Mesendoderm (in vitro differentiated cells): ENCODE measurements at regions not wholly inside any gene's neighbourhood (a gene's known extent, or its start where the extent isn't known, plus 50 kb on each side); places are given as distances from the start of the nearest gene placed in this dataset.
A peak's percentile ranks its signal among the peaks of the same experiment; 100 is the strongest.

ENCODE experiments used
- DNase-seq: peaks from one replicate; pipeline ENCODE4 v3.0.0; 2013
- H2AK5ac ChIP-seq: 2 replicates; pipeline ENCODE4 v1.6.1; 2013; ENCODE audit warnings: low read length, inconsistent platforms
- H2BK120ac ChIP-seq: 2 replicates; pipeline ENCODE4 v1.6.1; 2013; ENCODE audit warnings: low read depth, mild to moderate bottlenecking, low read length, moderate library complexity, mixed read lengths
- H2BK15ac ChIP-seq: replicated peaks from 2 replicates; pipeline ENCODE4 v1.6.1; 2013; ENCODE audit warnings: low read depth, mild to moderate bottlenecking, moderate library complexity
- H2BK5ac ChIP-seq: 2 replicates; pipeline ENCODE4 v1.6.1; 2013; ENCODE audit warnings: low read length, inconsistent platforms
- H3K18ac ChIP-seq: 2 replicates; pipeline ENCODE4 v1.6.1; 2013; ENCODE audit warnings: mild to moderate bottlenecking, low read length, mixed read lengths
- H3K23ac ChIP-seq: one replicate; pipeline ENCODE4 v1.6.1; 2013; ENCODE audit warnings: low read length
- H3K27ac ChIP-seq: 2 replicates; pipeline ENCODE4 v1.5.1; 2013; ENCODE audit warnings: low read depth, mild to moderate bottlenecking, inconsistent platforms, low read length, moderate library complexity
- H3K27me3 ChIP-seq: 2 replicates; pipeline ENCODE4 v1.6.1; 2013; ENCODE audit warnings: low read length, control low read depth, mild to moderate bottlenecking, inconsistent platforms; ENCODE audit not compliant: insufficient read depth, poor library complexity
- H3K36me3 ChIP-seq: 2 replicates; pipeline ENCODE4 v1.6.1; 2013; ENCODE audit warnings: low read length, inconsistent platforms; ENCODE audit not compliant: control insufficient read depth, insufficient read depth
- H3K4ac ChIP-seq: one replicate; pipeline ENCODE4 v1.6.1; 2013; ENCODE audit warnings: low read depth, mild to moderate bottlenecking, low read length, moderate library complexity
- H3K4me1 ChIP-seq: 2 replicates; pipeline ENCODE4 v1.6.1; 2013; ENCODE audit warnings: low read depth, low read length, inconsistent platforms; ENCODE audit not compliant: control insufficient read depth
- H3K4me2 ChIP-seq: 2 replicates; pipeline ENCODE4 v1.6.1; 2013; ENCODE audit warnings: low read length
- H3K4me3 ChIP-seq: 2 replicates; pipeline ENCODE4 v1.5.1; 2013; ENCODE audit warnings: mild to moderate bottlenecking, low read length
- H3K56ac ChIP-seq: one replicate; pipeline ENCODE4 v1.6.1; 2013; ENCODE audit warnings: low read length
- H3K79me1 ChIP-seq: 2 replicates; pipeline ENCODE4 v1.6.1; 2013; ENCODE audit warnings: low read length, inconsistent platforms
- H3K79me2 ChIP-seq: 2 replicates; pipeline ENCODE4 v1.6.1; 2013; ENCODE audit warnings: mild to moderate bottlenecking, low read length; ENCODE audit not compliant: control insufficient read depth, insufficient read depth
- H3K9ac ChIP-seq: 2 replicates; pipeline ENCODE4 v1.6.1; 2013; ENCODE audit warnings: low read length, inconsistent platforms
- H4K5ac ChIP-seq: one replicate; pipeline ENCODE4 v1.6.1; 2013; ENCODE audit warnings: low read length
- H4K8ac ChIP-seq: one replicate; pipeline ENCODE4 v1.6.1; 2013; ENCODE audit warnings: low read depth, mild to moderate bottlenecking, control low read depth, low read length, moderate library complexity
- WGBS: extraction: QIAGEN DNeasy Blood & Tissue Kit; methylation state at CpG from one replicate; pipeline ENCODE4 v1.1.7; 2013; ENCODE audit warnings: low lambda C conversion rate, missing lambda C conversion rate; ENCODE audit not compliant: insufficient coverage; ENCODE audit errors: extremely low coverage; 5-methylcytosine and 5-hydroxymethylcytosine counted together

DNA sequence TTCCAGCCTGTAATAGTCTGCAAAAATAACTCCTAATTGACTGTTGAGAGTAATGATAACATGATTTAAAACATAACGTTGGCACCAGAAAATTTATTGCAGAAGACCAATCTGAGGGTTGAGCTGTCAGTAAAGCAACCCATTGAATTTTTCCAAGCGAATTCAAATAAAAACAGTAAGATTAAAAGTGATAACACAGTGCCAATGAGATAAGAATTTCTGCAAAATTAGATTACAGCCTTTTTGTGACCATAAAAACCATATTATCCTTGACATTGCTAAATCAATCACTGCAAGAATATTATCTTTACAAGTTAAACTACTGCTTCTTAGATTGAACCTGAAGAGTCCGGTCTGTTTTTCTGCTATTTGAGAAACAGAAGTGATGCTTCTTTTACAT, 341.4 kb downstream of the CDH11 start:
- Histone ChIP-seq H4K8ac (no peak overlapping the region), H2AK5ac (no peak overlapping the region), H3K27ac (no peak overlapping the region), H3K4me1 (no peaks in the 10 kb centered on the region), H3K79me1 (no peaks in the 10 kb centered on the region), H3K56ac (no peak overlapping the region), H3K23ac (no peak overlapping the region), H3K27me3 (no peaks in the 10 kb centered on the region), H2BK120ac (no peak overlapping the region), H3K36me3 (no peaks in the 10 kb centered on the region), H3K4me3 (no peak overlapping the region), H3K79me2 (no peaks in the 10 kb centered on the region), H3K4ac (no peak overlapping the region), H4K5ac (no peak overlapping the region), H3K4me2 (no peak overlapping the region), H3K9ac (no peak overlapping the region), H2BK15ac (no peak overlapping the region), H3K18ac (no peak overlapping the region), H2BK5ac (no peak overlapping the region)
- no CpG with 5 or more reads among the region's 3 CpGs for WGBS
- no peak for DNase-seq

DNA sequence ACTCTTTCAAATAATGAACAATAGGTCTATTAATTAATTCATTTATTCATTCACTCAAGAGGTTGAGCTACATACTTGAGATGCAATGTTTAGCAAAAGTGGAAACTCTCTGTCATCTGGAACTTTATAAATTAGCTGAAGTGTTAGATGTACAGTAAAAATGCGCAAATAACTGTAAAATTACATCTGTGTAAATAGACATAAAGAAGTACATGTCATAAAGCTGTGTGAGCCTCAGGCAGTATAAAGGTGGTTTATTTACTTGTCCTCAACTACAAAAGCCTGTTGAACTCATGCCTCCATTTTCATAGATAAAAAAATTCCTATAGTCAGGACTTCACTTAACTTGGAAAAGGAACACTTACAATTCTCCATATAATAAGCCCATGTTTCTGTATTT, 343.1 kb downstream of the CDH11 start:
- Histone ChIP-seq H2AK5ac (no peak overlapping the region), H2BK5ac (no peak overlapping the region), H3K27ac (no peak overlapping the region), H4K8ac (no peak overlapping the region), H3K4me1 (no peaks in the 10 kb centered on the region), H4K5ac (no peak overlapping the region), H3K18ac (no peak overlapping the region), H3K79me1 (no peaks in the 10 kb centered on the region), H3K4me3 (no peak overlapping the region), H3K56ac (no peak overlapping the region), H3K9ac (no peak overlapping the region), H2BK15ac (no peak overlapping the region), H3K4ac (no peak overlapping the region), H3K36me3 (no peaks in the 10 kb centered on the region), H3K4me2 (no peak overlapping the region), H3K27me3 (no peaks in the 10 kb centered on the region), H3K79me2 (no peaks in the 10 kb centered on the region), H2BK120ac (no peak overlapping the region), H3K23ac (no peak overlapping the region)
- no peak for DNase-seq
- WGBS: no CpG with 5 or more reads among the region's 1 CpG

DNA sequence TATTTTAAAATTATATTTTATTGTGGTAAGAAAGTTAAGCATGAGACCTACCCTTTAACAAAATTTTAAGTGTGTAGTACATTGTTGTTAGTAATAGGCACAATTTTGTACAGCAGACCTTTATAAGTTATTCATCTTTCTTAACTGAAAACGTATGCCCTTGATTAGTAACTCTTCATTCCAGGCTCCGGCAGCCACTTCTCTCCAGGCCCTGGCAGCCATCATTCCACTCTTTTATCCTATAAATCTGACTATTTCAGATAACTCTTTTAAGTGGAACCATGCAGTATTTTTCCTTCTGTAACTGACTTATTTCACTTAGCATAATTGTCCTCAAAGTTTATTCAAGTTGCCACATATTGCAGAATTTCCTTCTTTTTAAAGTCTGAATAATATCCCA, 348.2 kb downstream of the CDH11 start:
- Histone ChIP-seq H2BK15ac (no peak overlapping the region), H3K27ac (no peak overlapping the region), H3K23ac (no peak overlapping the region), H3K4ac (no peak overlapping the region), H3K79me1 (no peaks in the 10 kb centered on the region), H4K5ac (no peak overlapping the region), H3K4me1 (no peaks in the 10 kb centered on the region), H3K56ac (no peak overlapping the region), H2AK5ac (no peak overlapping the region), H3K27me3 (no peaks in the 10 kb centered on the region), H3K9ac (no peak overlapping the region), H3K79me2 (no peaks in the 10 kb centered on the region), H2BK120ac (no peak overlapping the region), H3K4me3 (no peak overlapping the region), H3K36me3 (no peaks in the 10 kb centered on the region), H3K4me2 (no peak overlapping the region), H2BK5ac (no peak overlapping the region), H4K8ac (no peak overlapping the region), H3K18ac (no peak overlapping the region)
- DNase-seq: no peak
- WGBS: no CpG with 5 or more reads among the region's 2 CpGs

DNA sequence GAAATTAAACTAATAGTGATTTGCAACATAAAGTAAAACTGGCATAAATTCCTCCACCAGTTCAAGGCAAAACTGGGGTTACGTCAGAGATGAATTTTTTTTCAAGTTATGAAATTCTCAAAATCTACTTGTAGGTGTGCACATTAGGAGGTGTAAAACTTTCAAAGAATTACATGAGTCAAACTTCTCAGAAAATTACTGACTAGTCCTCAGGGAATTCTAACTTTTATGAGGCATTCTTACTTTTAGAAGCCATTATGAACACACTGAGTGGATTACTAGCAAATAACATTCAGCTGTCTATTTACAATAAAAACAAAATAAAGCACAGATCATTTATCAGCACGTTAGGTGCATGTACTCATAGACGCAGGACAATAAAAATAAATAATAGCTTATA, 348.7 kb downstream of the CDH11 start:
- Histone ChIP-seq H3K36me3 (no peaks in the 10 kb centered on the region), H3K27ac (no peak overlapping the region), H3K4ac (no peak overlapping the region), H3K79me1 (no peaks in the 10 kb centered on the region), H3K79me2 (no peaks in the 10 kb centered on the region), H3K27me3 (no peaks in the 10 kb centered on the region), H2AK5ac (no peak overlapping the region), H3K18ac (no peak overlapping the region), H3K56ac (no peak overlapping the region), H4K8ac (no peak overlapping the region), H3K9ac (no peak overlapping the region), H3K4me1 (no peaks in the 10 kb centered on the region), H3K23ac (no peak overlapping the region), H4K5ac (no peak overlapping the region), H3K4me2 (no peak overlapping the region), H2BK120ac (no peak overlapping the region), H2BK5ac (no peak overlapping the region), H3K4me3 (no peak overlapping the region), H2BK15ac (no peak overlapping the region)
- no peak for DNase-seq
- WGBS: no CpG with 5 or more reads among the region's 3 CpGs

DNA sequence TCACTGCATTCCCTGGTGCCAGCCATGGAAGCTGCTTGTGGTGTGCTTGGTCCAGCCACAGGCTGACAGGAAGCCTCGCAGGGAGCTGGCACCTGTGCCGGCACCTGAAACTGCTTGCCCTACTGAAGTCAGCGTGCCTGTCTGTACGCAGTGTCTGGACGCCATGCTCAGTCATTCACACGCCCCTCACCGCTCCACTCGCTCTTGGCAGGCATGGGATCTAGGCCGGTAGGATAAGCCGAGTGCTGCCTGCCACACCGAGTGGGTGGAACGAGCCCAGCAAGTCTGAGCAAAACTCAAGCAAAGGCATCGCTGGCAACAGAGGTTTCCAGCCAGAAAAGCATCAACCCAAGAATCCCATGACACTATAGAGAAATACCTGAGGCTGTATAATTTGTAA, 350.6 kb downstream of the CDH11 start:
- H2BK120ac ChIP-seq: no peak overlapping the region
- no peaks in the 10 kb centered on the region for H3K36me3 ChIP-seq
- H3K4ac ChIP-seq: no peak overlapping the region
- DNase-seq: no peak
- H3K23ac ChIP-seq: no peak overlapping the region
- H3K56ac ChIP-seq: no peak overlapping the region
- no peak overlapping the region for H2BK15ac ChIP-seq
- H3K18ac ChIP-seq: no peak overlapping the region
- H2AK5ac ChIP-seq: no peak overlapping the region
- no peak overlapping the region for H3K4me2 ChIP-seq
- no peaks in the 10 kb centered on the region for H3K79me1 ChIP-seq
- no CpG with 5 or more reads among the region's 13 CpGs for WGBS
- no peak overlapping the region for H4K5ac ChIP-seq
- H3K4me1 ChIP-seq: no peaks in the 10 kb centered on the region
- H3K27me3 ChIP-seq: no peaks in the 10 kb centered on the region
- H3K4me3 ChIP-seq: no peak overlapping the region
- no peak overlapping the region for H2BK5ac ChIP-seq
- H3K79me2 ChIP-seq: no peaks in the 10 kb centered on the region
- H3K27ac ChIP-seq: no peak overlapping the region
- no peak overlapping the region for H3K9ac ChIP-seq
- no peak overlapping the region for H4K8ac ChIP-seq

DNA sequence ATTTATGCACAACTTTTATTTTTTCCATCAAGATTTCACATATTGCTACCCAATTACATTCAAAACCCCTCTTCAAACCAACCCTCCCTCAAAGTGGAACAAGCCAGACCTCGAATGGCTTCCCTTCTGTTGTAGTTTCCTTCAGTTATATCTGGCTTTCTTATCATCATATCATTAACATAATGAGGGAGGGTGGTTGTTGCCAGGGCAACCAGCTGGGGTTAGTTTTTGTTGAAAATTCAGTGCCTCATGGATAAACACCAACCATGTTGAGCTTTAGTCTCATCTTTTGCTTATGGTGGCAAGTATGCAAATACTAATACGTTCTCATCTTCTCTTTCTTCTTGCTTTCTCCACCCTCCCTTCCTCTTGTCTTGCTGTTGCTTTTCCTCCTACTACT, 359.7 kb downstream of the CDH11 start:
- WGBS: no CpG with 5 or more reads among the region's 2 CpGs
- H3K18ac ChIP-seq: no peak overlapping the region
- H4K5ac ChIP-seq: no peak overlapping the region
- no peak overlapping the region for H3K4me3 ChIP-seq
- no peaks in the 10 kb centered on the region for H3K4me1 ChIP-seq
- H3K56ac ChIP-seq: no peak overlapping the region
- H2BK5ac ChIP-seq: no peak overlapping the region
- no peaks in the 10 kb centered on the region for H3K79me1 ChIP-seq
- no peaks in the 10 kb centered on the region for H3K79me2 ChIP-seq
- H3K4me2 ChIP-seq: no peak overlapping the region
- no peak overlapping the region for H3K9ac ChIP-seq
- no peaks in the 10 kb centered on the region for H3K27me3 ChIP-seq
- no peak overlapping the region for H2AK5ac ChIP-seq
- H3K36me3 ChIP-seq: no peaks in the 10 kb centered on the region
- H4K8ac ChIP-seq: no peak overlapping the region
- no peak overlapping the region for H2BK120ac ChIP-seq
- H3K4ac ChIP-seq: no peak overlapping the region
- DNase-seq: peak; percentile 66
- no peak overlapping the region for H3K23ac ChIP-seq
- no peak overlapping the region for H3K27ac ChIP-seq
- no peak overlapping the region for H2BK15ac ChIP-seq
